BLaER1 treated with 17β-estradiol and CSF1 and Interleukin-3, amounts not matched to agents 10 nM and 100 nM (cell line): ENCODE measurements at regions not wholly inside any gene's neighbourhood (a gene's known extent, or its start where the extent isn't known, plus 50 kb on each side); places are given as distances from the start of the nearest gene placed in this dataset.

Source experiments
- H3K27ac ChIP-seq, 11 experiments: shearing (Covaris generic); formaldehyde crosslinking; 2 replicates each; pipeline ENCODE4 v1.8.1; 2022
- H3K27me3 ChIP-seq, 11 experiments: shearing (Covaris generic); formaldehyde crosslinking; 2 replicates each; pipeline ENCODE4 v1.8.1; 2022
- H3K36me3 ChIP-seq, 11 experiments: shearing (Covaris generic); formaldehyde crosslinking; 2 replicates each; pipeline ENCODE4 v1.8.1; 2022
- H3K4me1 ChIP-seq, 10 experiments: shearing (Covaris generic); formaldehyde crosslinking; 2 replicates each; pipeline ENCODE4 v1.8.1; 2022
- H3K4me2 ChIP-seq, 11 experiments: shearing (Covaris generic); formaldehyde crosslinking; 2 replicates each; pipeline ENCODE4 v1.8.1; 2022
- H3K4me3 ChIP-seq, 10 experiments: shearing (Covaris generic); formaldehyde crosslinking; 2 replicates each; pipeline ENCODE4 v1.8.1; 2022
- H3K9ac ChIP-seq, 11 experiments: shearing (Covaris generic); formaldehyde crosslinking; 2 replicates each; pipeline ENCODE4 v1.8.1; 2022
- H3K9me3 ChIP-seq, 11 experiments: shearing (Covaris generic); formaldehyde crosslinking; replicated peaks in 1 of 11; 2 replicates each; pipeline ENCODE4 v1.8.1; 2022
- H4K20me1 ChIP-seq, 11 experiments: shearing (Covaris generic); formaldehyde crosslinking; 2 replicates each; pipeline ENCODE4 v1.8.1; 2022
- Cebpa-rat ChIP-seq, 11 experiments: shearing (Covaris generic); IDR thresholded peaks; 2 replicates each; pipeline ENCODE4 v1.8.1; 2022

DNA sequence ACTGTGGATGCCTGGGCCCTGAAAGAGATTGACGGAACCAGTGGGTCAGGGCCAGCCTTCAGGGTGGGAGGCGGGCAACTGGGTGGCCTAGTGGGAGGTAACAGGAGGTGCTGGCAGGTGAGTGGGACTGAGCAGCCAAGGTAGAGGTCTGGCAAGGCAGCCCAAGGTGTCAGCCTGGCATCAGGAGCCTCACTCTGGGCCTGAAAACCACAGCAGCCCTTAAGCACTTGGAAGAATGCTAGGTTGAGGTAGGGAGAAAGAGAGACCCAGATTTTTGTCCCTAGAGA, 315.8 kb upstream of the PRICKLE1 start:
- Histone ChIP-seq H3K36me3 (no peaks in the 10 kb centered on the region), H3K9me3 (peaks cover 0 to 21% (median 11%) of the 10 kb centered on the region in 11 experiments; a peak in 14 of 22 replicates), H3K4me3 (no peak overlapping the region), H3K27me3 (no peaks in the 10 kb centered on the region), H4K20me1 (no peaks in the 10 kb centered on the region), H3K4me2 (no peak overlapping the region), H3K4me1 (no peaks in the 10 kb centered on the region), H3K9ac (no peak overlapping the region), H3K27ac (no peak overlapping the region)
- TF ChIP-seq Cebpa-rat (IDR thresholded peaks at IDR 0.05): no peak

DNA sequence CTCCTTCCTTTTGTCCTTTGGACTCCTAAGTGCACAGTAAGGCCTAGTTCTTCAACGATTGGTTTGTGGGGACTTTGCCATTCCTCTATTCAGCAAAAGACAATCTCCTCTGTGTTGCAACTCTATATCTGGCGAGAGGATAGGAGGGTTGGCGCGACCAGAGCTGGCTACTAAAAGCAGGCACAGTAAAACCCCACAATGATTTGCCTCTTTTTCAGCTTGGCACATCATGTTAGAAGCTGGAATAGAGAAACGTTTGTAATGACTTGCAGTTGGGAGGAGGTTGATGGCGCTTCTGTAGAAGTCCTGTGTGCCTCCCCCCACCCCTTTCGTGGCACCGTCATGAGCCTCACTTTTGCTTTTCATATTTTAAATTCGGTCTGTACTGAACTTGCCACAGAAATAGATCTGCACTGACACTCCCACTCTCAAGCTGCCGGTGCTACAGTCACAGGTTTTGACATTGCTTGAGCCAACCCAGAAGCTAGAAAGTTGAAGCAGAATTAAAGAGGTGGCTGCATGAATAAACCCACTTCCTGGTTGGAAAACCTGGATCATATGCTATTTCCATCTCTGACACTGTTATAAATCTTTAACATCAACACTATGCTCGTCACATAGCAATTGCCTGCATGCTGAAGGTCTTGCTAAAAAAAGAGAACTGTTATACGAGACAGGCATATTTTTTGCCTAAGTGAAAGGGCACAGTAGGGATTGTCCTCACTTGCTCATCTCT, 315.3 kb upstream of the PRICKLE1 start:
- no peak for TF ChIP-seq Cebpa-rat (IDR thresholded peaks at IDR 0.05)
- no peaks in the 10 kb centered on the region for H3K4me1 ChIP-seq

DNA sequence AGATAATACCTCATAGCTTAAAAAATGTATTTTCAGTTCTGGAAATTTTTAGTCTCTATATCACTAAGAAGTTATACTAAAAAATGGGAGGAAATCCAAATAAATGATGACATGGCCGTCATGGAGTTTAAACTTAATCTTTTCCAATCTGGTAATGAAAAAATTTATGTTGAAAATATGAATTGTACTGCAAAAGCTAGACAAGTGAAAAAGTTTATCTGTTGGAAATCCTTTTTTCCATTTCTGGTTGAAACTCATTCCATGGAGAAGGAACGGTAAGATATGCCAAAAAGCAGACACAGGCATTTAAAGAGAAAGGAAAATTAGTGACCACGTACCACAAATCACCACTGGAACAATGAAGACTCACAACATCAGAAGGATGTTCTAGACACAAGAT, 314.2 kb upstream of the PRICKLE1 start:
- H4K20me1 ChIP-seq: no peaks in the 10 kb centered on the region
- no peak overlapping the region for H3K4me2 ChIP-seq
- TF ChIP-seq Cebpa-rat (IDR thresholded peaks at IDR 0.05): no peak
- H3K36me3 ChIP-seq: no peaks in the 10 kb centered on the region
- H3K4me1 ChIP-seq: no peaks in the 10 kb centered on the region
- H3K9me3 ChIP-seq: peaks cover 0 to 21% (median 11%) of the 10 kb centered on the region in 11 experiments; a peak in 14 of 22 replicates
- no peak overlapping the region for H3K9ac ChIP-seq
- no peaks in the 10 kb centered on the region for H3K27me3 ChIP-seq
- H3K4me3 ChIP-seq: no peak overlapping the region
- no peak overlapping the region for H3K27ac ChIP-seq

More for the DNA sequence above, 315.3 kb upstream of the PRICKLE1 start:
- Histone ChIP-seq H3K27ac (no peak overlapping the region), H3K27me3 (no peaks in the 10 kb centered on the region), H3K9me3 (peaks cover 0 to 21% (median 11%) of the 10 kb centered on the region in 11 experiments; a peak in 14 of 22 replicates), H3K36me3 (no peaks in the 10 kb centered on the region), H3K4me3 (no peak overlapping the region), H4K20me1 (no peaks in the 10 kb centered on the region), H3K9ac (no peak overlapping the region), H3K4me2 (no peak overlapping the region)

DNA sequence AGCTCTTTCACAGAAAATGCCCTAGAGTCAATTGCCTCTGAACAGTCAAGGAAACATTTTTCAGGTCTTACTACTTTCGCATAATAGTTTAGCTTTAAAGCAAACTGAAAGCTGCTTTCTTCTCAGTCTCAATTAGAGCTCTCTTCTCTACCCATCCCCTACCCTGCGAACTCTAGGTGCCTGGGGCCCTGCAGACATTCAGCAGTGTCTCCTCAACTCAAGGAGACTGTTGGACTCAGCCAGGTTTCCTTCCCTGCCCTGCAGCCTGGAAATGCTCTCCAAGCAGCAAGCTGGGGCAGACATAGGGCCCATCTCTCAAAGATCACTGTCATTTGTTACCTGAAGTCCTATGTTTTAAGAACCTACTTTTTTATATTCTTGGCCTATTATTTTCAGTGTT, 312.5 kb upstream of the PRICKLE1 start:
- H3K27me3 ChIP-seq: no peaks in the 10 kb centered on the region
- no peak overlapping the region for H3K27ac ChIP-seq
- H3K4me3 ChIP-seq: no peak overlapping the region
- no peak overlapping the region for H3K4me2 ChIP-seq
- TF ChIP-seq Cebpa-rat (IDR thresholded peaks at IDR 0.05): no peak
- H3K9me3 ChIP-seq: peaks cover 0 to 7% (median 6%) of the 10 kb centered on the region in 11 experiments; a peak in 14 of 22 replicates
- H3K9ac ChIP-seq: no peak overlapping the region
- no peaks in the 10 kb centered on the region for H4K20me1 ChIP-seq
- H3K4me1 ChIP-seq: no peaks in the 10 kb centered on the region
- H3K36me3 ChIP-seq: no peaks in the 10 kb centered on the region

DNA sequence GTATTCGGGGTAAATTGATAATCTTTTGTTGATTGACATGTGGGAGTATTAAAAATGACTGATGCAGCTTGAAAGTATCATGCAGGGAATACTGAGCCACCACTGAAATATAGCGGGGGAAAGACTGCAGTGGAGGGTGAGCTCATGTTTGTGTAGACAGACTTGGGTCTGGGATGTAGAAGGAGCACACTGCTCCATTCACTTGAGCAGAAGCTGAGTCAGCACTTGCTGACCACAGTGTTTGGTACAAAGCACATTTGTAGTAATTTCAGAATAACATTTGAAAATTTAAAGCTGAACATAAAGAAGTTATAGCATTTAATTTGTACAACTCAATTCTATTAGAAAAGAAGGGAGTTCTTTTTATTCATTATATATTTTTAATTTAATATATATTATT, 304.3 kb upstream of the PRICKLE1 start:
- Histone ChIP-seq H3K9me3 (peaks cover 0 to 5% (median 0%) of the 10 kb centered on the region in 11 experiments; a peak in 1 of 22 replicates), H3K4me2 (no peak overlapping the region), H3K27me3 (no peaks in the 10 kb centered on the region), H3K27ac (no peak overlapping the region), H3K9ac (no peak overlapping the region), H3K36me3 (no peaks in the 10 kb centered on the region), H3K4me1 (no peaks in the 10 kb centered on the region), H4K20me1 (no peaks in the 10 kb centered on the region), H3K4me3 (no peak overlapping the region)
- TF ChIP-seq Cebpa-rat (IDR thresholded peaks at IDR 0.05): no peak

- Histone ChIP-seq H4K20me1 (no peaks in the 10 kb centered on the region), H3K9me3 (peaks cover 0 to 8% (median 0%) of the 10 kb centered on the region in 11 experiments; a peak in 2 of 22 replicates), H3K4me3 (no peak overlapping the region), H3K4me2 (no peak overlapping the region), H3K4me1 (no peaks in the 10 kb centered on the region), H3K27me3 (no peaks in the 10 kb centered on the region), H3K36me3 (no peaks in the 10 kb centered on the region), H3K27ac (no peak overlapping the region), H3K9ac (no peak overlapping the region)
- no peak for TF ChIP-seq Cebpa-rat (IDR thresholded peaks at IDR 0.05)
Observed at GRCh38 chr12:42892702-42893551, 303.4 kb upstream of the PRICKLE1 start.

GRCh38 chr12:42887657-42888056, 298.1 kb upstream of the PRICKLE1 start:
- Histone ChIP-seq H3K4me2 (no peak overlapping the region), H3K27ac (no peak overlapping the region), H3K4me1 (no peaks in the 10 kb centered on the region), H3K36me3 (no peaks in the 10 kb centered on the region), H4K20me1 (no peaks in the 10 kb centered on the region), H3K9me3 (peaks cover 0 to 8% (median 0%) of the 10 kb centered on the region in 11 experiments; a peak in 2 of 22 replicates), H3K4me3 (no peak overlapping the region), H3K27me3 (no peaks in the 10 kb centered on the region), H3K9ac (no peak overlapping the region)
- TF ChIP-seq Cebpa-rat (IDR thresholded peaks at IDR 0.05): no peak

- no peak overlapping the region for H3K9ac ChIP-seq
- no peaks in the 10 kb centered on the region for H3K36me3 ChIP-seq
- no peak for TF ChIP-seq Cebpa-rat (IDR thresholded peaks at IDR 0.05)
- no peaks in the 10 kb centered on the region for H3K4me1 ChIP-seq
- H3K27ac ChIP-seq: no peak overlapping the region
- H3K4me3 ChIP-seq: no peak overlapping the region
- H3K4me2 ChIP-seq: no peak overlapping the region
- H4K20me1 ChIP-seq: no peaks in the 10 kb centered on the region
- peaks cover 0 to 8% (median 0%) of the 10 kb centered on the region in 11 experiments; a peak in 2 of 22 replicates for H3K9me3 ChIP-seq
- H3K27me3 ChIP-seq: no peaks in the 10 kb centered on the region
Observed at GRCh38 chr12:42886160-42886559, 296.6 kb upstream of the PRICKLE1 start.

GRCh38 chr12:42885677-42886076, 296.1 kb upstream of the PRICKLE1 start:
- Histone ChIP-seq H3K9ac (no peak overlapping the region), H3K36me3 (no peaks in the 10 kb centered on the region), H3K4me3 (no peak overlapping the region), H3K4me1 (no peaks in the 10 kb centered on the region), H4K20me1 (no peaks in the 10 kb centered on the region), H3K9me3 (peaks cover 0 to 8% (median 0%) of the 10 kb centered on the region in 11 experiments; a peak in 2 of 22 replicates), H3K4me2 (no peak overlapping the region), H3K27me3 (no peaks in the 10 kb centered on the region), H3K27ac (no peak overlapping the region)
- no peak for TF ChIP-seq Cebpa-rat (IDR thresholded peaks at IDR 0.05)
